Stomach (tissue), 8 donors: ENCODE measurements at regions not wholly inside any gene's neighbourhood (a gene's known extent, or its start where the extent isn't known, plus 50 kb on each side); places are given as distances from the start of the nearest gene placed in this dataset.

Experiments used
- DNase-seq, 2 donors: peaks; one replicate each; pipeline versions ENCODE4 v3.0.0 to v3.0.0-alpha.2; 2013 to 2019
- H3K27ac ChIP-seq, 5 donors: fragments of 200-600 bp in 4 of 5; sonication (generic) in 4 of 5; one replicate each; pipeline ENCODE4 v1.5.1; 2013 to 2019; ENCODE audit warnings: mild to moderate bottlenecking in 1 of 5, moderate library complexity in 1 of 5
- H3K27me3 ChIP-seq, 3 donors: fragments of 200-600 bp; sonication (generic); one replicate each; pipeline ENCODE4 v1.5.1; 2017 to 2019; ENCODE audit warnings: mixed run types in 1 of 3
- H3K36me3 ChIP-seq, 4 donors: fragments of 200-600 bp; sonication (generic); 1 replicate in 3 of 4; 2 replicates in 1 of 4; pipeline ENCODE4 v1.5.1; 2016 to 2019
- H3K4me1 ChIP-seq, 4 donors: fragments of 200-600 bp; sonication (generic); one replicate each; pipeline ENCODE4 v1.5.1; 2016 to 2019
- H3K4me3 ChIP-seq, 4 donors: fragments of 200-600 bp; sonication (generic) in 3 of 4; one replicate each; pipeline ENCODE4 v1.5.1; 2016 to 2019; ENCODE audit warnings: mild to moderate bottlenecking in 1 of 4
- H3K9me3 ChIP-seq, 4 donors: fragments of 200-600 bp; sonication (generic); one replicate each; pipeline ENCODE4 v1.5.1; 2016 to 2019
- CTCF ChIP-seq, 7 experiments: fragments of 450-650 bp in 4 of 7; fragments of 200-600 bp in 3 of 7; sonication (generic) in 3 of 7; IDR thresholded peaks; one replicate each; pipeline ENCODE4 v1.5.1; 2016 to 2019; ENCODE audit warnings: antibody characterized with exemption in 7 of 7, control low read depth in 2 of 7, mild to moderate bottlenecking in 1 of 7
- EP300 ChIP-seq: sonication (generic); formaldehyde crosslinking; IDR thresholded peaks from one replicate; pipeline ENCODE4 v1.6.1; 2017; ENCODE audit warnings: antibody characterized with exemption
- POLR2A ChIP-seq, 4 donors: fragments of 450-650 bp; IDR thresholded peaks; one replicate each; pipeline ENCODE4 v1.6.1; 2016; ENCODE audit warnings: antibody characterized with exemption in 4 of 4, control low read depth in 2 of 4, mild to moderate bottlenecking in 1 of 4, moderate library complexity in 1 of 4
- POLR2AphosphoS5 ChIP-seq, 3 donors: sonication (generic); formaldehyde crosslinking; IDR thresholded peaks; one replicate each; pipeline ENCODE4 v1.6.1; 2016; ENCODE audit warnings: antibody characterized with exemption in 3 of 3
- WGBS, 5 donors: extraction: QIAGEN DNeasy Blood & Tissue Kit in 3 of 5; methylation state at CpG; one replicate each; pipeline versions ENCODE4 v1.1.5 to v1.1.7; 2013 to 2018; 5-methylcytosine and 5-hydroxymethylcytosine counted together
- intact Hi-C: fragments of 100-400 bp; cut with DNase I; formaldehyde crosslinking; loops from one replicate; pipeline ENCODE4 v1.15.1; 2023; ENCODE audit warnings: low total_unique reads
- donor health status: healthy with polysubstance abuse.
- donor health status: Bipolar disorder and iron deficiency.
- donor health status: healthy.

GRCh38 chr12:88934163-88934747, 354.0 kb upstream of the KITLG start:
- Histone ChIP-seq H3K4me3 (no peak overlapping the region), H3K27ac (no peak overlapping the region), H3K27me3 (no peaks in the 10 kb centered on the region), H3K36me3 (no peaks in the 10 kb centered on the region), H3K9me3 (no peaks in the 10 kb centered on the region), H3K4me1 (peaks cover 0 to 6% (median 0%) of the 10 kb centered on the region in 4 donors)
- peak in 1 of 2 donors; percentile 30 for DNase-seq
- TF ChIP-seq POLR2A (IDR thresholded peaks at IDR 0.05), result no peak
- TF ChIP-seq CTCF (IDR thresholded peaks at IDR 0.05), result no peak
- TF ChIP-seq POLR2AphosphoS5 (IDR thresholded peaks at IDR 0.05), result no peak
- no peak for TF ChIP-seq EP300
- intact Hi-C loops, result no loop called here
- 61 to 90% (median 74%) methylated on average over 3 of the region's 3 CpGs for WGBS, 5 donors

GRCh38 chr12:88932457-88932856, 352.2 kb upstream of the KITLG start:
- Histone ChIP-seq H3K27me3 (no peaks in the 10 kb centered on the region), H3K36me3 (no peaks in the 10 kb centered on the region), H3K4me3 (no peak overlapping the region), H3K27ac (no peak overlapping the region), H3K4me1 (peaks cover 0 to 6% (median 0%) of the 10 kb centered on the region in 4 donors), H3K9me3 (no peaks in the 10 kb centered on the region)
- intact Hi-C loops, result no loop called here
- 33 to 58% (median 44%) methylated on average over 2 of the region's 2 CpGs for WGBS, 5 donors
- DNase-seq, result peak in 1 of 2 donors; percentile 36
- TF ChIP-seq POLR2A (IDR thresholded peaks at IDR 0.05), result no peak
- TF ChIP-seq EP300, result no peak
- TF ChIP-seq POLR2AphosphoS5 (IDR thresholded peaks at IDR 0.05), result no peak
- TF ChIP-seq CTCF (IDR thresholded peaks at IDR 0.05), result no peak

GRCh38 chr12:88931598-88931997, 351.3 kb upstream of the KITLG start:
- TF ChIP-seq CTCF (IDR thresholded peaks at IDR 0.05), result no peak
- no peak for TF ChIP-seq POLR2A (IDR thresholded peaks at IDR 0.05)
- TF ChIP-seq POLR2AphosphoS5 (IDR thresholded peaks at IDR 0.05), result no peak
- TF ChIP-seq EP300, result no peak
- no peaks in the 10 kb centered on the region for H3K27me3 ChIP-seq
- H3K9me3 ChIP-seq, result no peaks in the 10 kb centered on the region
- no peaks in the 10 kb centered on the region for H3K36me3 ChIP-seq
- H3K4me3 ChIP-seq, result no peak overlapping the region
- no peak for DNase-seq
- no peak overlapping the region for H3K27ac ChIP-seq
- peaks cover 0 to 12% (median 3%) of the 10 kb centered on the region in 4 donors for H3K4me1 ChIP-seq
- WGBS, 5 donors, result 32 to 59% (median 46%) methylated on average over 3 of the region's 3 CpGs
- intact Hi-C loops, result no loop called here

- DNase-seq, result no peak
- no peak overlapping the region for H3K4me3 ChIP-seq
- TF ChIP-seq EP300 (no peak), POLR2AphosphoS5 (IDR thresholded peaks at IDR 0.05) (no peak), POLR2A (IDR thresholded peaks at IDR 0.05) (no peak), CTCF (IDR thresholded peaks at IDR 0.05) (no peak)
- peak overlapping the region in 2 of 5 donors; percentile 41 to 45 for H3K27ac ChIP-seq
- H3K36me3 ChIP-seq, result no peaks in the 10 kb centered on the region
- H3K9me3 ChIP-seq, result no peaks in the 10 kb centered on the region
- intact Hi-C loops, result no loop called here
- H3K27me3 ChIP-seq, result no peaks in the 10 kb centered on the region
- H3K4me1 ChIP-seq, result peaks cover 0 to 25% (median 10%) of the 10 kb centered on the region in 4 donors
These were observed 345.2 kb upstream of the KITLG start for GRCh38 chr12:88925454-88925853.
